Umbilical cord (tissue), 1 donor: ENCODE measurements at regions not wholly inside any gene's neighbourhood (a gene's known extent, or its start where the extent isn't known, plus 50 kb on each side); places are given as distances from the start of the nearest gene placed in this dataset.
"Not testable (repeated sequence)": the region's sequence is repeated elsewhere in the genome, so short reads cannot be mapped to it uniquely, and the experiment has no call there.

ENCODE experiments used
- DNase-seq: peaks from one replicate; pipeline ENCODE4 v3.0.0-alpha.2; 2015; ENCODE audit warnings: low spot score

DNA sequence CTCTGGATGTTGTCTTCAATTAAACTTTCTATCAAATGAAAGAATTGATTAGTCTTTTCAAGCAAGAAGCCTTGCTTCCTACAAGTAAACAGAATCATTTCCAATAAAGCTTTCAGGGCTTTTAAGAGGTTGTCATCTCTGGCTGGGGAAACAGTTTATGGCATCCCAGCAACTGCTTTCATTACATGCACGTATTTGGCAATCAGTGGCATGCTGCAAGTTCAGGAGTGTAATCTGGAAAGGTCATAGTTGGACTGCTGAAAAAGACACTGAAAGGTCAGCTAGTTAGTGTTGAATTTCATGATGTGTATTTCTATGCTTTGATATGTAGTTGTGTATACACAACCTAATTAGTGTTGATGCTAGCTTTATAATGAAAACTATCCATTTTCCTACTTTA lies 332.9 kb downstream of the DSC3 start:
- peak; percentile 30 for DNase-seq

DNA sequence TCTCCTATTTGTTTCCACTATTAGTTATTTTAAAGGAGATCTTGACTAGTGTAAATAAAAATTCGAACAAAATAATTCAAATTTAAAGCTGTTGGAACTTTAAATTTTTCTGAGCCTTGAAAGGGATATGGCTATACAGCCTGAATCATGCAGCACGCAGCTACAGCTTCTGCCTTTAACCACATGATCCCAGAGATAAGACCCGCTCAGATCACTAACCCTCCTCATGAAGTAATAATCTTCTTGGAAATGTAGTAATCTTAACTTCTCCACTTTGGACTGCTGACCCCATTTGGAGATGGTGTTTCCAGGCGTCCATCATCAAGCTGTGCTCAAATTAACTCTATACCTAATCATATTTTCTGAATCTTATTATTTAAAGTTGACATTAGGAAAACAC lies 336.6 kb downstream of the DSC3 start:
- peak; percentile 89 for DNase-seq

DNA sequence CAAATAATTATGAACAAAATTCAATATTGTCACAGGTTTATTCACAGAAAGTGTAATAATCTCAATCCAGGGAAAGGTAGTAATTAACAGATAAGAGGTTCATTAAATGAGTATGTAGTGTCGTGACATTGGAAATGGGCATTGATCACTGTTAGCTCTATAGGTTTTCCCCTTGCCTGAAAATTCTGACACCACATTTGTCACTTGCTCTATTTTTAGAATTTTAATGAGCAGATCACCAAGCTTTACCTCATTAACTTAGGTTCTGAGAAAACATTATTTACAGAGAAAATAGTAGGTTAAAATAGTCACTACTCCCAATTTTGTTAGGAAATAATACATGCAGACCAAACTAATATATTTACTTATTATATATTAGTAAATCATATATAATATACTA lies 344.0 kb downstream of the DSC3 start:
- no peak for DNase-seq

DNA sequence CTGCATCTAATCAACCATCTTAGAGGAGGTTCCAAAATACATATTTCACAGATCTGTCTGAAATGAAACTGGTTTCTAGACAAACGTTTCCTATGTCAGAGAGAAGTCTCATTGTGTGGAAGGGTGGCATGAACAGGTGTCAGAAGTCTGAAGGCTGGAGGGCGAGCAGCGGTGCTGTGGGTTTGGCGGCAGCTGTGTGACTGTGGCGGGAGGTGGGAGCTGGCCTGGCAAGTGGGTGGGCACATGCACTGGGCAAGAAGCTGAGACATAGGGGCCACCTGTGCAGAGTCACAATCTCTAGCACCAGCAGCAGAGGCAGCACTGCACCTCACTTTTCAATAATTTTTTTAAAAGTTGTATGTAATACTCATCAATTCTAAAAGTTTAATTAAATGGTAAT lies 346.3 kb downstream of the DSC3 start:
- no peak for DNase-seq

DNA sequence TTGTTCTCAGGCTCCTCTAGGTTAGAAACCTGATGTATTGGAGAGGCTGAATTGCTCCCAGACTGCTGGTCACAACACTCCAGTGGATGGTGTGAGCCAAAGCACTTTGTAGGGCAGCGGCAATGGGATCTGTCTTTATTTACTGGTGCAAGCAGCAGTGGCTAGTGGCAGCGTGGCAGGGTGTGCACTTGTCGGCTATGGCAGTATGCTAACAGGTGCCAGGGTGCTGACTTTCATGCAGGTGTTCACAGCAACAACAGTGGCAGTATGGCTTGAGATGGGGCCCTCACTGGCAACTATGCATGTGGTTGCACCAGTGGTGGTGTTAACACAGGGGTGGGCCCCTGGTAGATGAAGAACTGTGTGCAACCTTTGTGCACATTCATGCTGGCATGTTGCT lies 347.8 kb downstream of the DSC3 start:
- DNase-seq, result no peak

DNA sequence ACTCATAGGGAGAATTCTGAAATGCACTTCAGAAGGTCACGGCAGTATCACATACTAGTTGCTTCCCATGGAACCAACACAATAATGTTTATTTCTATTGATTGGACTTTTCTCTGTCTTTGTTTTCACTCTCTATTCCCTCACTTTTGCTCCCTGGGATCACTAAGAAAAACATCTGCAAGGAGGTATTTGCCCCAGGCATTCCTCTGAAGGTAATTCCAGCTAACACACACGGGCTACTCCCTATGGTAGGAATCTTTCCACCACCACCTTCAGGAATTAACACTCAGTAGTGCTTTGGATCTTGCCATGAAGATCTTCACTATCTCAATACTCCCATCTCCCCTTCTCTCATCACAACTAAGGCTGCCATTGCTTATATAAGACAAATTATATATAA lies 353.3 kb downstream of the DSC3 start:
- no peak for DNase-seq

DNA sequence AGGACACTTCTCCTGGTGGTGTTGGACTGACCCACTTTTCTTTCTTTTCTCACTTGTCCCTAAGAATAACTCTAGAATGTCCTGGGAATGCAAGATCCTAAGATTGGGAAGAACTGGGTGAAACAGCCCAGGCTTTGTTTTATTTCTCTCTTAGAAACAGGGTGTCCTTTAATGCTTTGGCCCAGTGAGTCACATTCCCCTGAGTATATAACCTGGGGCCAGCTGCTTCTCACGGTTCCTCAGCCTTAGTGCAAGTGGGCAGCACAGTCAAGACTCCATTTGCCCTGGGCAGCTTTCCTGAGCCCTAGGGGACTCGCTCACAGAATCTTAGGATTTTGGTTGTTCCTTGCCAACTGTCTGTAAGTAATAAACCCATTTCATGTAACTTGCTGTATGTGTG lies 355.0 kb downstream of the DSC3 start:
- DNase-seq, result no peak

DNA sequence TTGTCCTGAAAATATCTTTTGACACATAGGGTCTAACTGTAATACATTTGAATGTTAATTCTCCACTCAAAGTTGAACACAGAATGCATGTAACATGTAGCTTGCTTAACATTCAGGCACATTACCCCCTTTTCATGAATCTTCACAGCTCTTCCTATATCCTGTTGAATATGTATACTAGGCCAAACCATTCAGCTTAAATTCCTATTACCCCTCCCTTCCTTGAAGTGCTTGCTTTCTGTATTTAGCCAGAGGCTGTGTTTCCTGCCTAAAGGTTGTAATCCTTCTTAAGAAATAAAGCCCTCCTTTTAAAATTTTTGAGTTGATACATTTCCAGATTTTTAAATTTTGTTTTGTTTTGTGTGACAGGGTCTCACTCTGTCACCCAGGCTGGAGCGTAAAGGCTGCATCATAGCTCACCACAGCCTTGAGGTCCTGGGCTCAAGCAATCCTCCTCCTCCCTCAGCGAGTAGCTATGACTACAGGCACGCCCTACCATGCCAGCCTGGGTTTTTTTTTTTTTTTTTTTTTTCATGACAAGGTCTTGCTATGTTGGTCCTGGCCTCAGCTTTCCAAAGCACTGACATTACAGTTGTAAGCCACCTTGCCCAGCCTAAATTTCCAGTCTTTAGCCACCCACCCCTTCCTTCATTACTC lies 357.6 kb downstream of the DSC3 start:
- no peak for DNase-seq

DNA sequence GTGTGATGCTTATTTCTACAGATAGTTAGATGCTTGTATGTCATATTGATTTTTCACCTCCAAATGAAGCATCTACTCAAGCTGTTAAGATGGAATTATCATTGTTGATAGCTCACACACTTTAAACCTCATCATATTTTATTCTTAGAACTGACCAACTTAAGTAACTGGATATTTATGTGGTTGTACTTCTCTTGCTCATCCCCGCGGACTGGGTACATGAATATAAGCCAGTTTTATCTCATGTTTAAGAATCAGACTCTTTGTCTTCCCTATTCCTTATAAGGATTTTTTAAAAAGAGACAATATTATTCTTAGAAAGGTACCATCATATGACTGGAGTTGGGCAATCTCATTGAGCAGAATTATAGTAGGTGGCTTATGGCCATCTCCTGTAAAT lies 358.7 kb downstream of the DSC3 start:
- DNase-seq, result no peak

DNA sequence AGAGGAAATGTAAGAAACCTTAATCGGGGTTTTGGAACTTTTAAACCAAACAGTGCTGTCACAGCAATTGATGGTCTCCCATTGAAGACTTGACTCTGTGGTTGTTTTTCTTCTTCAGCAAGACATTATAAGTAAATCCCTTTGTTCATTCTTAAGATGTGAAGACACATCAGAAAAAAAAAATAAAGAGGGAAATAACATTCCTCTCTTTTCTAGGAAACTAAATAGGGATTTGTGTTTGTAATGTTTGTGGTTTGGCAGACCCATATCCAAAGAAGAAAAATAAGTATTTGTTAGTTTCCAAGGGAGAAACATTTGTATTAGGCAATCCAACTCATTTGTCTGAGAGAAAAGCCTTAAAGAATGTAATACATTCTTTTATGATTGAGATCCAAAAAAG lies 359.9 kb downstream of the DSC3 start:
- DNase-seq, result peak; percentile 49

DNA sequence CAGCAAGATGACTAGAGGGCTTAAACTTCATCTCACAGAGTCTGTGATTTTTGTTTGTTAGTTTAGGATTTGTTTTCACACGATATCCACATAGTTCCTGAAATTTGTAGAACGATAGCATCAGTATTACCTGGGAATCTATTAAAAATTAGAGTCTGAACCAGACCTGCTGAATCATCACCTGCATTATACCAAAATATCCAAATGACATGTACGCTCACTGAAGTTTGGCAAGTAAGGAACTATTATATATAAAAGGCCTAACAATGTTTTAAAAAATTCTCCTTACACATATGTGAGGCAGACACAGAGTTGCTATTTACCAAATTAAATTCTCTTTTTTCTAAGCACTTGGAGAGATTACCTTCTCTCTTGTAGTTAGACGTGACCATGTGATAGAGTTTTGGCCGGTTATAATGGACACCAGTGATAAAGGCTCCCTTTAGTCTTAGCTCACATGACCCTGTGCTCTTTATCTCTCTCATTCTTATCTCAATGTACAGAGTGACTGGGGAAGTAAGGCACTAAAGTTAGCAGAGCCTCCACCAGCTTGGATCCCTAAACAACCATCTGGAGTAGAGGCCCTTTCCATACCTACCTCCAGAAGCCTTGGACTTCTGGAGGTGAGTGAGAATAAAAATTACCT lies 363.1 kb downstream of the DSC3 start:
- no peak for DNase-seq

DNA sequence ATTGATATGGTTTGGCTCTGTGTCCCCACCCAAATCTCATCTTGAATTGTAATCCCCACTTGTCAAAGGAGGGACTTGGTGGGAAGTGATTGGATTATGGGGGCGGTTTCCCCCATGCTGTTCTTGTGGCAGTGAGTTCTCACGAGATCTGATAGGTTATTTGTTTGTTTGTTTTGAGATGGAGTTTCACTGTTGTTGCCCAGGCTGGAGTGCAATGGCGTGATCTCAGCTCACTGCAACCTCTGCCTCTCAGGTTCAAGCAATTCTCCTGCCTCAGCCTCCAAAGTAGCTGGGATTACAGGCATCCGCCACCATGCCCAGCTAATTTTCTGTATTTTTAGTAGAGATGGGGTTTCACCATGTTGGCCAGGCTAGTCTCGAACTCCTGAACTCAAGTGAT lies 364.7 kb downstream of the DSC3 start:
- DNase-seq, result not testable (repeated sequence)

DNA sequence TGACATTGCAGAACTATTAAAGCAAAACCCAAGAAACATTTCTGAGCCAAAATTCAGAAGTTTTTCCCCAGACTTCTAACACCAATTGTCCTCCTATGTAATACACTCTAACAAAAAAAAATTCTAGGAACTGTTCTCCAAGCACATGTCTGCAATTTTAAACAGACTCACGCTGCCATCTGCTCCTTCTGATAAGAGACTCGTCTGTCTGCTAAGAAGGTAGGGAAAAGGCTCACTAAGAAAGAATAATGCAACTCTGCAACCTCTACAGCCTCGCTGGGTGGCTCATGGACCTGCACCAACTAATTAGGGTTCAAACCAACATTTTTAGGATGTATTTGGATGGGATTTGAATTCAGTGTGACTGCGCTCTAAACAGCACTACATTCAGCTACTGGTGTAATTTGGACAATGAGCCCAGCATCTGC lies 366.5 kb downstream of the DSC3 start:
- DNase-seq, result peak; percentile 45

DNA sequence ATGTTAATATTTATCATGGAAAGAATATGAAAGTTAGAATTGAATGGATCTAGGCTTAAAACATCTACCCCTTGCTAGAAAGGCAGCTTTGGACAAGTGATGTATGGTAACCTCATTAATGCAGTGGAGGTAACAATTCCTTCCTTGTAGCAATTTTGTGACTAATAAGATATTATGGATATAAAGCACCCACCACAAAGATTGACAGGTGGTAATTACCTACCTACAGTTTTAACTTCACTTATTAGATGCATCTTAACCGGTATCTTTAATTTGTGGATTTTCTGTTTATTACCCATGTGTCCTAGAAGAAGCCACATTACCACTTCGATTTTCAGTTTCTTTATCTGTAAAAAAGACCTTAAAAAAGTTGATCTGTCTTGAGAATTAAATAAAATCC lies 367.0 kb downstream of the DSC3 start:
- no peak for DNase-seq

DNA sequence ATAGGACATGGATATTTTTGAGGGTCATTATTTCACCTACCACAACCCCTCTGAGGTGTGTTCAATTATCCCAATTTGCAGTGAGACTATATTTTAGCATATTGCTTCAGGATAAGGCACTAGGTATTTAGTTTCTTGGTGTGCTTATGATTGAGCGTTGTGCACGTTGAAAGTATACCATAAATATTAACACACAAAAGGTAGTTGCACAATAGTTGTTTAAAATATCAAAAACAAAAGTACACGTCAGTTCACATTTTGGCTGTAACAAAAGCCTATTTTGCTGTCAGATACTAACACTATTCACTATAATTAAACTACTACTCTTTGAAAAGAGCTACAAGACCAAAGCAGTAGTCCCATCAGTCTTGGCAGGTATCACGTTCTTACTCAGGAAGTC lies 367.5 kb downstream of the DSC3 start:
- DNase-seq, result no peak

DNA sequence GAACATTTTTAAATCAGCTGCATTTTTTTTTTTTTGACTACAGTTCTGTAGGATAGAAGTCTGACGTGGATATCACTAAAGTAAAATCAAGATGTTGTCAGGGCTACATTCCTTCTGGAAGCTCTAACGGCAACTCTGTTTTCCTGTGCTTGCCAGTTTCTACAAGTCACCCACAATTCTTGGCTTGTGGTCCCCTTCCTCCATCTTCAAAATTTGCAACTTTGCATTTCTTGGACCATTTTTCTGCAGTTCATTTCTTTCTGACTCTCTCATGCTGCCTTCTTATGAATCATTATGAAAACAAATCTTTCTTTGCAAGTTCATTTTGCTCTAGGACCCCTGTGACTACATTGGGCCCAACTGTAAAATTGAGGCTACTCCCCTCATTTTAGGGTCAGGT lies 367.9 kb downstream of the DSC3 start:
- DNase-seq, result no peak

DNA sequence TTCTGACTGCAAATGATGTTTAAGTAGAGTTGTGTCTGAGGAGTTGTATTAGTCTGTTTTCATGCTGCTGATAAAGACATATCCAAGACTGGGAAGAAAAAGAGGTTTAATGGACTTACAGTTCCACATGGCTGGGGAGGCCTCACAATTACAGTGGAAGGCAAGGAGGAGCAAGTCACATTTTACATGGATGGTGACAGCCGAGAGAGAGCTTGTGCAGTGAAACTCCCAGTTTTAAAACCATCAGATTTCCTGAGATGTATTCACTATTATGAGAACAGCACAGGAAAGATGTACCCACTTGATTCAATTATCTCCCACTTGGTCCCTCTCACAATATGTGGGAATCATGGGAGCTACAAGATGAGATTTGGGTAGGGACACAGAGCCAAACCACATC lies 370.1 kb downstream of the DSC3 start:
- DNase-seq, result not testable (repeated sequence)

DNA sequence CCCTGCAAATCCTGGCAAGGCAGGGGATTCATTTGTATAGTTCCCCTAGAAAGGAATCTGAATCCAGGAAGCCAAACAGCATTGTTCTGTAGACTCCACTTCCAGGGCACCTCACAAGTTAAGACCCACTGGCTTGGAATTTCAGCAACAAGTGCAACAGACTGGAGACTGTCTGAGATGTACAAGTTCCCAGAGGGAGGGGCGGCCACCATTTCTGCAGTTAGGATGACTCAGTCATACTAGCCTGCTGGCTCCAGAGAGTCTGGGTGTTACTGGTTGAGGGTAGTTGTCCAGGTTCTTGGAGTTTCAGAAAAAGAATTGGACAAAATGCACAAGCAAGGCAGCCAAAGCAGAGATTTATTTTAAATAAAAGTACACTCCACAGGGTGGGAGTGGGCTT lies 384.2 kb downstream of the DSC3 start:
- no peak for DNase-seq

DNA sequence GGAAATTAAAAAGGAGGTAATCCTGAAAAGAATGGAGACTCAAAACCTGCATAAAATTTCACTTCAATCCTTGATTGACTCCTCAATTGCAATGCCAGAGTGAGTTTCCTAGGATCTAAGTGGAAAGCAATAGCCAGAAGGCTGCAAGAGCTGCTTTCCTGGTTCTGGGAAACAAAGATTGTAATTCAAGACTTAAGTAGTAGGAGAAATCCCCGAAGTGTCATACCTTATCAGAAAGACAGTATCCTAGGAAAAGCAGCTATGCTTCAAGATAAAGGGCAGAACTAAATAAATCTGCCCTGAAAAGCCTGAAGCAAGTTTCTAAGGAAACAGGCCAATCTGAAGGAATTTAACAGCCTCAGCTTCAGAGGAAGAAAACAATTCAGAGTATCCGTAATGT lies 390.2 kb downstream of the DSC3 start:
- DNase-seq, result peak; percentile 65

DNA sequence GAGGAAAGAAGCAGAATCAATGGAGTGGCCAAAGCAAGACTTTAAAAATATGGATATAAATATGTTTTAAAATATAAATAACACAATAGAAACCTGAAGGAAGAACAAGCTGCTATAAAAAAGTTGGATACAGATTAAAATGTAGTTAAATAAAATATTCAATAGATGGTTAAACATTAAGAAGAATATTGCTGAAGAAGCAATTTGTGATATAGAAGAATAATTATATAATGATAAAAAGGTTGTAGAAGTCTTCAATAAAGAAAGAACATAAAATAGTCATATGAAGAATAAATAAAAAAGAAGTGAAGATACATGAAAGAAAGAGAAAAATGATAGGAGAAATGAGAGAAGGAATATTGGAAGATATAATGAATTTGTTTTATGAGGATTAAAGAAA lies 392.0 kb downstream of the DSC3 start:
- no peak for DNase-seq

DNA sequence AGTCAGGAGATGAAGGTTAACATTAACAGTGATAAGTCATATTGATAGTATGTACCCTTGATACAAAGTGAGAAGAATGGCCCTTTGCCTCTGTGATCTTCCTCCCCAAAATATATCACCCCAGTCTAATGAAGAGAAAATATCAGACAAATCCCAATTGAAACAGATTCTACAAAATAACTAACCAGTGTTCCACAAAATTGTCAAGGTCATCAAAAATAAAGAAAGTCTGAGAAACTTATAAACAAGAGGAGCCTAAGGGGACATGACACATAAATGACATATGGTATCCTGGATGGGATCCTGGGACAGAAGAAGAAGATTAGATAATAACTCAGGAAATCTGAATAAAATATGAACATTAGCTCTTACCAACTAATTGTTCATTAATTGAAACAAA lies 398.4 kb downstream of the DSC3 start:
- no peak for DNase-seq

DNA sequence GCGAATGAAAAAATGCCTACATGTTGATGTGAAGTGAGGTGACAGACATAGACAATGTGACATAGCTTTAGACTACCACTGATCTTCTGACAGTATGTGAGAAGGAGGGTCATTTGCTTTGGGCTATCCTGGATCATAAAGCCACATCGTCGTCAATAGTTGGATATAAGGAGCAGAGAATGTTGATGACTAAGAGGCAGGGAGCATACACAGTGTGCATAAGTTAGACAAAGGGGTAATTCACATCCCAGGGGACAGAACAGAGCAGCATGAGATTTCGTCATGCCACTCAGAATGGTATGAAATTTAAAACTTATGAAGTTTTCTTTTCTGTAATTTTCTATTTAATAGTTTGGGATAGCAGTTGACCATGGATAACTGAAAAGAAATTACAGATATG lies 403.2 kb downstream of the DSC3 start:
- no peak for DNase-seq

DNA sequence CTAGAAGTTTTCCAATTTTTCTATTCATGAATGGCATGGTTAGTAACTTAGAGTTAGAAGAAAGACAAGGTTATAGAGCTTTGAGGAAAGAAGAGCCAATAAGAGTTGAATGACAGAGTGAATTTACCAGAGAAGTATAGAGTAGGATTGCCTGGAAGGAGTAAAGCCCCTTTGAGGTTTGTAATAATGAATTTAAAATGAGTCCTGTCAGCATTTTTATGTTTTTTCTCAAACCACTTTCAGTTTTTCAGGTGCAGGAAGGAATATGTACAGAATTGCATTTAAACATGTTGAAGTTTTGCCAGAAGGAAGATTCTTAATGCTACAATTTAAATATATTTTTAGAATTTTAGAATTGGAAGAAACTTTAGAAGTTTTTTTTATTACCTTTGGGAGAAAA lies 408.3 kb downstream of the DSC3 start:
- DNase-seq, result no peak
